GM12874 (cell line): ENCODE measurements at regions not wholly inside any gene's neighbourhood (a gene's known extent, or its start where the extent isn't known, plus 50 kb on each side); places are given as distances from the start of the nearest gene placed in this dataset.

Experiments
- TF ChIP-seq, protein P1 (sequence below): IDR thresholded peaks from 2 replicates; pipeline ENCODE4 v1.5.1; 2011; ENCODE audit warnings: low read depth, mild to moderate bottlenecking, control low read depth, low read length, moderate library complexity; ENCODE audit not compliant: insufficient read depth

DNA sequence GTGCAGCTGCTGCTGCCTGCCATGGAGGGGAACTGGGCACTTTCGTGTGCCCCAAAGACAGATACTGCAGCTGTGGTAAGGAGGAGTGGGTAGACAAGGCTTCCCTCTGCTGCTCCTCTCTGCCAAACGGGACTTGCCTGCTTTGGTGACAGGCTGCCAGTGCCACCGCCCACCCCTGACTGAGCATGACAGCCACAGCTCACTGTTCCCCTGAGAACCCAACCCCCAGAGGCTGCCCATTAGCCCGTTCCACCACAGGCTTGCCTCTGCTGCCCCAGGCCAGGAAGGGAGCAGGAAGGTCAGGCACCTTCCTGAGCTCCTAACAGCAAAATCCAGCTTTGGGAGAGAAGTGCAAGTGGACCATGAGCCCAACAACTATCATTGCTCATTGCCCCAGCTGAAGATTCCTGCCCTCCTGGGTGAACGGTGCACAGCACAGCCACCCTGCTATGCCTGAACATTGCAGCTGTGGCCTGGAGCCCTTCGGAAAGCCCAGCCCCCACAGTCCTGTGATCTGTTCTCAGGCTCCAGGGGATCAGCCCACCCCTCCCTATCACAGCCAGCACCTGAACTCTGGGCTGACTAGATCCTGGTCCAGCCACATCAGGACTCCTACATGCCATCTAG lies 58.7 kb upstream of the ANTXRL start:
- TF ChIP-seq, protein P1, sequence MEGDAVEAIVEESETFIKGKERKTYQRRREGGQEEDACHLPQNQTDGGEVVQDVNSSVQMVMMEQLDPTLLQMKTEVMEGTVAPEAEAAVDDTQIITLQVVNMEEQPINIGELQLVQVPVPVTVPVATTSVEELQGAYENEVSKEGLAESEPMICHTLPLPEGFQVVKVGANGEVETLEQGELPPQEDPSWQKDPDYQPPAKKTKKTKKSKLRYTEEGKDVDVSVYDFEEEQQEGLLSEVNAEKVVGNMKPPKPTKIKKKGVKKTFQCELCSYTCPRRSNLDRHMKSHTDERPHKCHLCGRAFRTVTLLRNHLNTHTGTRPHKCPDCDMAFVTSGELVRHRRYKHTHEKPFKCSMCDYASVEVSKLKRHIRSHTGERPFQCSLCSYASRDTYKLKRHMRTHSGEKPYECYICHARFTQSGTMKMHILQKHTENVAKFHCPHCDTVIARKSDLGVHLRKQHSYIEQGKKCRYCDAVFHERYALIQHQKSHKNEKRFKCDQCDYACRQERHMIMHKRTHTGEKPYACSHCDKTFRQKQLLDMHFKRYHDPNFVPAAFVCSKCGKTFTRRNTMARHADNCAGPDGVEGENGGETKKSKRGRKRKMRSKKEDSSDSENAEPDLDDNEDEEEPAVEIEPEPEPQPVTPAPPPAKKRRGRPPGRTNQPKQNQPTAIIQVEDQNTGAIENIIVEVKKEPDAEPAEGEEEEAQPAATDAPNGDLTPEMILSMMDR = no peak

DNA sequence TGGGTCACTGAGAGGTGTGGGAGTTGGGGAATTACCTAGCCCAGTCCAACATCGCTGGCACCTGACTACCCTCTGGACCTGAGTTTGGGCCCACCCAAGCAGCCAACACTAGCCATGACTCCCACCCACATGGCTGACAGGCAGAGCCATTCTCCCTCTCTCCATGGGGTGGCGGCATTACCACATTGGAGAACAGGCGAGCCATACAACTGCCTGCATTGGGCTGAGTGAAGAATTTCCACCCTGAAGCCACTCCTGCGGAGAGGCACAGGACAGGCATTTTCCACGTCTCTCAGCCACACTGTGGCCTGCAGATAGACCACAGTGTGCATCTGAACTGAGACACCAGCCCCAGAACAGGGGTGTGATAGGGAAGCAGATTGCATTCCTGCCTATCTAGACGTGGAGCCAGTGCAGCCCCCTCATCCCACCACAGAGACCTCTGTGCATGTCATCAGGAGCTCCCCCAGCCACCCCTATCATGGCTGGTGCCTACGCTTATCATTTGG lies 58.2 kb upstream of the ANTXRL start:
- TF ChIP-seq, protein P1 = peak; percentile 84

DNA sequence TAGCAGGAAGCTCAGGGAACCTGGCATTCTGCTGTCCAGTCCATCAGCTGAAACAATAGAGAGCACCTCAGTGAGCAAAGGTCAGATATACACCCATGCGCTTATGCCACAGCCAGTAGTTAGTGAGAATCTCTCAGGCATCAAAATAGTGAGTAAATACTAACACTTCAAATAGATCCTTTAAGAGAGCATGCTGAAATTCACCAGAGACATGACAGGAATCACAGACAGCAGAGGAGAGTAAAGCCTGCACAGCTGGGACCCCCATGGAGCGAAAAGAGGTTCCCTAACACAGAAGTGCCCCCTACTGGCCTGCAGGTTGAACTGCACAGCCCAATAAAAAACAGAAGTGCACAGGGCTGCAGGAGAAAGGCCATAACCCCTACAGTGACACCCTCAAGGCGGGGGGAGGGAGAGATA lies 57.6 kb upstream of the ANTXRL start:
- TF ChIP-seq, protein P1 = peak; percentile 76; the same call in 1 of the 2 replicates

DNA sequence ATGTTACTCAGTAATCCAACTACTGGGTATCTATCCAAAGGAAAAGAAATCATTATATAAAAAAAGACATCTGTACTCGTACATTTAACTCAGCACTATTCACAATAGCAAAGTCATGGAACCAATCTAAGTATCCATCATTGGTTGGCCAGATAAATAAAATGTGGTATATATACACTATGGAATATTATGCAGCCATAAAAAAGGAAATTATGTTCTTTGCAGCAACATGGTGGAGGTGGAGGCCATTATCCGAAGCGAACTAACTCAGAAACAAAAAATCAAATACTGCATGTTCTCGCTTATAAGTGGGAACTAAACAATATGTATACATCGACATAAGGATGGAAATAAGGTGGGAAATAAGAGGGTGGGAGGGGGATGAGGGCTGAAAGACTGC lies 56.2 kb upstream of the ANTXRL start:
- TF ChIP-seq, protein P1 = no peak

DNA sequence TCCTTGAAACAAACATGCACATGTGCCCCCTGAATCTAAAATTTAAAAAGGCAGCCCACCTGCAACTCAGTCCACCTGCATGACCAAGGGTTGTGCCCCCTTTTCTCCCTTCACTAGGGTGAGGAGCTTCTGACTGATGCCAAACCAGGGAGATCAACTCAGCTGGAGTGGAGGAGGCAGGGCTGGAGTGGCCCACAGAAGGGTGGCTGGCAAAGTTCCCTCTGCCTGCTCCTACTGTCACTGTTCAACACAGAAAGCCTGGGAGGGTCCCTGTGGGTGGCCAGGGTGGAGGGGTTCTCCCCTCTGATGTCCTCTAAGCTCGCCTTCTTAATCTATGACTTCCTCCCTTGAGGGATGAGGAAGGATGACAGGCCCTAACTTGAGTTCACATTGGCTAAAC lies 55.7 kb upstream of the ANTXRL start:
- TF ChIP-seq, protein P1 = no peak

DNA sequence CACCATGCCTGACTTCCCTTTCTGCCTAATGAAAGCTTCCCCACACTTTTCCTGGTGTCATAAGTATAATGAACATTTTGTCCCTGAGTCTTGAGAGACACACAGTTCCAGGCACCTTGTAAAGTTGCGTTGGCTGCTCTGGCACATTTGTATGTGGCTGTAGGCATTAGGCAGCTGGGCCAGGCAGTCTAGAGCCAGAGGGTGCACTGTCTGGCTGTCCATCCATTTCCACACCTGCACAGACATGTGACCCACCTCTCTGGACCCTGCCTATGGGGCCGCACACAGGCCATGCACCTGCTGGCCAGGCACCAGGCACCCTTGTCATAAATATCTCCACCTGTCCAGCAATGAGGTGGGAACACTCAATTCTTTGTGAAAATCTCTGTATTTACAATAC lies 54.7 kb upstream of the ANTXRL start:
- TF ChIP-seq, protein P1 = no peak

DNA sequence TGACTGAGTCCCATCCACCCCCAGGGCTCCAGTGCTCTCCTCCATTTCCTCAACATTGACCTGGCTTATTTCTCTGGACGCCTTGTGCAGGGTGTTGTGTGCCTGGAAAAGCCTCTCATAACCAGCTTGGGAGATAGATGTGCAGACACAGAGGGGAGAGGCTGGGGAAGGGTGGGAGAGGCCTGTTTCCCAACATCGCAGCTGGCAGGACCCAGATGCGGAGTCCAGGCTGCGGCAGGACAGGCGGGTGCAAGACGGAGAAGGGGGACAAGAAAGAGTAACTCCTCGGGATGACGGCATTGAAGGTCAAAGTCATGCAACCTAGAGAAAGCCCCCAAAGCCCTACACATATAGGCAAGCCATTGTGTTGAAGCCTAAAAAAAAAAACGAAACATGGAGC lies 54.1 kb upstream of the ANTXRL start:
- TF ChIP-seq, protein P1 = no peak
